ENCODE measurements at regions not wholly inside any gene's neighbourhood (a gene's known extent, or its start where the extent isn't known, plus 50 kb on each side); places are given as distances from the start of the nearest gene placed in this dataset.

DNA sequence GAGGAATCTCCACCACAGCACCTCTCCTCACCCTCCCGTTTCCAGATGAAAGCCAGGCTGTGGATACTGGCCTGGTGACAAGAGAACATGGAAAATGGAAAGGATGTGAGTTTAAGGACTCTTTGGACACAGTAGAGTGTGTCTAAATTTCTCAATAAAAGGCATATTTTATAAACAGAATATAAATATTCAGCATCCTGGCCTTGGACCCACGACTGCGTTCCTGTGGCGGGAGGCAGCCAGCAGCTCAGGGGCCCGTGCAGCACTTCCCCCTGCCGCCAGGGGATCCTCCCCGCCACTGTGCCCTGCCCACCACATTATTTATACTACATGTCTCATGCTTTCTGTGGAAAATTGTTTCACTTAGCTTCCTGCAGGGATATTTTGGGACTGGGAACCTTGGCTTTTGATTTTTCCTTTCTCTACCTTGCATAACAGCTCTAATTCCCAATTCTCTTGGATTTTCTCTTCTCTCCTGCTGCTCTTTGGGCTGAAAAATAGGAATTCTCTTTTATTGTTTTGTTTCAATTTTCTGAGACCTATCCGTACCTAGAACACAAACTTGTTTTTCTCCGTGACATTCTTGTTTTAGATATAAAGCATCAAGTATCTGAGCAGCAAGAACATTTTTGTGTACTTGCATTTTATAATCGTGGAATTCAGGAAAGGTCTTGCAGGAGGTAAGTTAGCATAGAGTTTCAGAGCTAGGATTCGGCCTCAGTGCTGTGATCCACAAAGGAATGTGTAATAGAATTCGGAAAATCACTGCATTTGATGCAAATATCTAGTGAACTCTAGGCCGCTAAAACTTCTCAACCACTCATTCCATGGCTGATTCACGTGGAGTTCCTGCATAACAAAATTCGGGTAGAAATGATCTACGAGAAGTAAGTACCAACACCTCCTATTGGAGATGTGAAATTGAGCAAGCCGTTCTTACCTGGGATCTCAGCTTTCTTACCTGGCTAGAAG, 107.7 kb upstream of the SPATA13 start:
- DNase-seq = no peak

DNA sequence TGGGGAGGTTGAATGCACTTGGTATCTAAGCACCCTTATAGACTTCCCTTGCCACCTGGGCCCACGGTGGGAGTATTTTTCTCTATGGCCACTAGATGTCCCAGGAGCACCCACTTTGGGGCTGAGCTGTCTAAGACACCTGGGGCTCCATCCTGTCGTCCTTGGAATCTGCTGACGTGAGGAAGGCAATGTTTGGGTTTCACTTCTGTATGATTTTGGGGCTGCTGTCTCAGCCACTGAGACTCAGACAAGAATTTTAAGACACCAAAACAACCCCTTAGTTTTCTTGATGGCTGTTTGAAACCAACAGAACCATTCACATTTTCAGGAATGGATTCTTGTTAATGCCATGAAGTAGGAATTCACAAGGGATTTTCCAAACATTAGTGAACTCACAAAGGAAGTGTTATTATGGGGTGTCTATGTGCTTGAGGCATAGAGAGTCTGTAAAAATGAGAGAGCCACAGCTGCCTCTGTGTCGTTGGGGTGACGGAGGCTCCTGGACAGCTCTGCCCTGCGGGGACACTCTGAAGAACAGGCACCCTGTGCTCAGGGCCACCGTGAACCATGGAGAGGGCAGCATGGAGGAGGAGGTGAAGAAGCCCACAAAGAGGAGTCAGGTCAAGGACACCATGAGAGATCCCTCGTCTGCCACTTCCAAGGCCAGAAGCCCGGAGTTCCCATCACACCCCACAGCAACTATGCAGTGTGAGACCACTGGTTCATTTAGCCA, 106.8 kb upstream of the SPATA13 start:
- peak; percentile 15 for DNase-seq

DNA sequence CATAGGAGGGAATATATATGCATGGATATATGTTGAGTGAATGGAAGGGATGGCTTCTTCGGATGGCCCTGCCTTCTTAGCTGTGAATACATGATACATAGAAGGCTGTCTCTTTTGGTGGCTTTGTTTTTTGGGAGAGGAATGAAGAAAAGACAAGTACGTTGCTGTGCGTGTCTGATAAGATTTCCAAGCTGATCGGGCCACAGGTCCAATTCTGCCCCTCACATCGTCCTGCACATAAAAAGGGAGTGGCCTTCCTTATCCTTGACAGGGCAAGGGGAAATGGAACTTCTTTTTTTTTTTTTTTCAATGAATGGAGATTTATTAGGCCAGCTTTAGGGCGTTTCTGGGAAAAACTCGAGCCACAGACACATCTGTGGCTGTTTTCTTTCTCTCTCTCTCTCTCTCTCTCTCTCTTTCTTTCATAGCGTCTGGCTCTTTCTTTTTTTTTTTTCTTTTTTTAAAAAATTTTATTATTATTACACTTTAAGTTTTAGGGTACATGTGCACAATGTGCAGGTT, 103.8 kb upstream of the SPATA13 start:
- no peak for DNase-seq

DNA sequence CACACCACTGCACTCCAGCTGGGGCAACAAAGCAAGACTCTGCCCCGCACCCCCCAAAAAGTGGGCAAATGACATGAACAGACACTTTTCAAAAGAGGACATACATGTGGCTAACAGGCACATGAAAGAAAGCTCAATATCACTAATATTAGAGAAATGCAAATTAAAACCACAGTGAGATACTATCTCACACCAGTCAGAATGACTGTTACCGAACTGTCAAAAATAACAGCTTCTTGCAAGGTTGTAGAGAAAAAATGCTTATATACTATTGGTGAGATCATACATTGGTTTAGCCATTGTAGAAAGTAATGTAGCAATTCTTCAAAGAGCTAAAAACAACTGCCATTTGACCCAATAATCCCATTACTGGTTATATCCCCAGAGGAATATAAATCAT, 99.5 kb upstream of the SPATA13 start:
- no peak for DNase-seq

DNA sequence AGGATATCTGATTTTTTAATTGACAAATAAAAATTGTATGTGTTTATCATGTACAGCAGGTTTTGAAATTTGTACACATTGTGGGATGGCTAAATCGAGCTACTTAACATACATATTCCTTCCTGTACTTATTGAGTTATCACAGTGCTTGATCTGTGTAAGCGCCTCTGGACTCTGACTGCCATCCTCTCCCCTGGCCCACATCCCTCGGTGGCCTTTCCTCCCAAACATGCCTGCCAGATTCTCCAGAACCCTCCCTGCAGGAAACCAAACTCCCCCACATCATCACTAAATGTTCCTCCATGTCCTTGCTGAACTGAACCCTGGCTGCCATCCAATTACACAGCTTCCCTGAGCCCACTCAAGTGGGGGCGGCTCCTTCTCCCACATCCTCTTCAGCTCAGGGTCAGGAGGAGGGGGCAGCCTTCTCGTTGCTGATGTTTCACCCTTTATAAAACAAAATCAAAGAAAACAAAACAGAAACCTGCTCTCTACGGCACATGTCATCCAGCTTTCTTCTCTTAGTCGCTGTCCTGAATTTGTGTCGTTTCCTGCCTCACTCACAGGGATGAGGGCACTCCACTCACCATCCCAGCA, 97.1 kb upstream of the SPATA13 start:
- no peak for DNase-seq

DNA sequence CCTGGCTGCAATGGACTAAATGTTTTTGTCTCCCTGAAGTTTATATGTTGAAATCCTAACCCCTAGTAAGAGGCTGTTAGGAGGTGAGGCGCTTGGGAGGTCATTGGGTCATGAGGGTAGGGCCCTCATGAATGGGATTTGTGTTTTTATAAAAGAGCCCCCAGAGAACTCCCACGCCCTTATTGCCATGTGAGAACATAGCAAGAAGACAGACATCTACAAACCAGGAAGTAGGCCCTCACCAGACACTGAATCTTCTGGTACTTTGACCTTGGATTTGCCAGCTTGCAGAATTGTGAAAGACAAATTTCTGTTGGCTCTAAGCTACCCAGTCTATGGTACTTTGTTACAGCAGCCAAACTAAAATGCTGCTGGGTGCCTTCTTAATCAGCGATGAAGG, 96.1 kb upstream of the SPATA13 start:
- no peak for DNase-seq

DNA sequence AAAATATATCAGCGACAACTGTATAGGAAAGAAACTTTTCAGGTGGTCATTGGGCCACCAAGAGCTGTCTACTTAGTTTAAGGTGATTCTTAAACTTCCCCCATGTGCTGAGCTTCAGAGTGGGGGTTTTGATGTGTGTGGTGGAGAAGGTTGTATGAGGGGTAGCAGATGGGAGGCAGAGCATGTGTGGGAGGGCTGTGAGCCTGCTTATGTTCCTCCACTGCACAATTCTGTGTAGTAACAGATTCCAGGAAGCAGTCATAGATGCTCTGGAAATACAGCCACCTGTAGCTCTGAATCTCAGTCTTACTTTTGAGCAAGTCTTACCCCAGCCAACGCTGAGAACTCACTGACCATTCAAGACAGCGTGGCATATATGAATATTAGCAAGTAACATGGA, 95.3 kb upstream of the SPATA13 start:
- no peak for DNase-seq

DNA sequence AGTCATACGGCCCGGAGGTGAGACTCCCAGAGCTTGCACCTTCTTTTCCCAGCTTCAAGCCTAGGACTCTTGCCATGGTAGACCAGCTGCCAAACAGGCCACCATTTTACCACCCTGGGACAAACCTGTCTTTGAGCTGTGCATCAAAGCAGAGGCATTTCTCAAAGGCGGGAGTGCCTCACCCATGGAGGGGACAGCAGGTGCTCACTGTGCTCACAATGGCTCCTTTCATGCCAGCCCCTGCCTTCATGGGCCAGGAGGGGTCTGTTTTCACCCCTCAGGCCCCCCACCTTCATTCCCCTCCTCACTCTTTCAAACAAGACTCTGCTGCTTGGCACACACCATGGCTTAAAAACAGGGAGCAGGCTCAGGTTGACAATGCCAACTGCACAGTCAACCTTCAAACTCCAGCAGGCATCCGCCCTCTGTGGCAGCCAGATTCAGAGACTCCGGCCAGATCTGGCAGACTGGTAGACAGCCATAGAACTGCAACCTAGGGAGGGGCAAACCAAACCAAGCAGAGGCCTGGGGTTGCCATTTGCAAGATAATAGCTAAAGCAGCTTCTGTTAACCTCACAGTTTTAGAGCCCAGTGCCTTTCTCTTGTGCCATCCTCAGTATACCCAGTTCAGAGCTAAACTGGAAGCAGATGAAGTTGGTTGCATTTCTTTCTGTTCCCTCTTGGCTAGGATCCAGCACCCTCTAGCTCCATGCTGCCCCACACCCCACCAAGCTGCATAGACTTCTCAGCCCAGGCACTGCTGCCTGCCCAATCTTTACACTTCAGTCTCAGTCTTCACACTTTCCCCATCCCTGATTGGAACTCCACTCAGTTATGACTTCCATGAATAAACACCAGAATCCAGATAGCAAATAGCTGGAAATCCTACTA, 93.9 kb upstream of the SPATA13 start:
- no peak for DNase-seq

DNA sequence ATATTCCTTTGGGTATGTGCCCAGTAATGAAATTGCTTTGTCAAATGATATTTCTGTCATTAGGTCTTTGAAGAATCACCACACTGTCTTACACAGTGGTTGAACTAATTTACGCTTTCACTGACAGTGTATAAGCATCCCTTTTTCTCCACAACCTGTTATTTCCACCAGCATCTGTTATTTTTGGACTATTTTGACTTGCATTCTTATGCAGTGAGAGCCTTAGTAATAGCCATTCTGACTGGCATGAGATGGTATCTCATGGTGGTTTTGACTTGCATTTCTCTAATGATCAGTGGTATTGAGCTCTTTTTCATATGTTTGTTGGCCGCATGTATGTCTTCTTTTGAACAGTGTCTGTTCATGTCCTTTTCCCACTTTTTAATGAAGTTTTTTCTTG, 92.0 kb upstream of the SPATA13 start:
- no peak for DNase-seq

DNA sequence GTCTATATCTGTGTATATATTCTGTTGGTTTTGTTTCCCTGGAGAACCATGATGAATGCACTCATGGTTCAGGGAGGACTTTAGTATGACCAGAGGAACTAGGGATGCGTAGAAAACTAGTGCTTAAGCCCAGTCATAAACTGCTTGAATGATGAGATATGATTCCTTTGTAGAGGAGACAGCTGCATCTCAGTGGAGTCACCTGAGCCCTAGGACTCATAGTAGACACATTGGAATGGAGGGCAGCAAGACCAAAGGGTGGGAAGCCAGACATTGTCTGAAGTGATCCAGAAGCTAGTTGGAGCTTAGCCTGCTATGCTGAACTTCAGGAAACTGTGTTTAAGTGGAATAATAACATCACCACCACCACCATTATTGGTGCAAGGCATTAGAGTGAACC, 89.5 kb upstream of the SPATA13 start:
- DNase-seq = no peak

DNA sequence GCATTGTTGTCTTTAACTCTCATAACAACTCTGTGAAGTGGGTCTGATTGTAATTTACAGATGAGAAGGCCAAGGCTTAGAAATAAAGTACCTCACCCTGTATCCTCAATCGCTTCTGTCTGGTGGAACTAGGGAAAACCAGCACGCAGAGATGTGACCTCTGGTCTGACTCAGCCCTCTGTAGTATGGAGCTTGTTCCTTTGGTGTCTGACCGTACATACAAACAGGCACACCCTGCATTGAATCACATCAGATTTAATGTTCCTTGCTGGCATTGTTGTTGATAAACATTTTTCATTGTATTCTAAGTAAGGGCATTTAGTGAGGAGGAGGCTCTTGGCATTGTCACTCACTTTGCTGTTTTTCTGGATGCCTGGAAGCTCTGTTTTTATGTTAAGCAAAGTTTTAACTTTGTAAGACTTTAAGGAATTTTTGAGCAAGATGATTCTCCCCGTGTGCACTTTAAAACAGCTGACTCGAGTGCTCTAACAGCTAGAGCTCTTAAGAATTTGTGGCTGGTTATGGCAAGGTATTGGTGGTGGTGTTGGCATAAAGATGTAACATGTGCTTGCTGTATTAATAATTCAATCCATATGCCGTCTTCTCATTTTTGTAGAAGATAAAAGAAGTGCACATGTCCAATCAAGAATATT, 89.0 kb upstream of the SPATA13 start:
- no peak for DNase-seq

DNA sequence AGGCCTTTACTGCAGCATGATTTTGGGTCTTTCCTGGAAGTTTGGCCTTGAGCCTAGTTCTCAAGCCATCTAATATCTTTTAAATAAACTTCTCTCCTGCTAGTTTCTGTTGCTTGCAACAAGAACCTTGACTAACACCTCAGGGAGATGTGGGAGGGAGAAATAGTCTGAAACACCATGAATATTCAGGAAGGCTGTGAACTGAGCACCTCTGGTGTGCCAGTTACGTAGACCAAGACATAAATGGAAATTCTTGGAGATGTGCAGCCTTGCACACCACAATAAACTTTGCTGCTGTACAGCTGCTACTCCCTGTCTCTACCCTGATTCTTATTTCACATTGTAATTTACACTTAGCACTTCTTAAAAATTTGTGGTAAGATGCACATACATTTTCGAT, 86.9 kb upstream of the SPATA13 start:
- DNase-seq = no peak

DNA sequence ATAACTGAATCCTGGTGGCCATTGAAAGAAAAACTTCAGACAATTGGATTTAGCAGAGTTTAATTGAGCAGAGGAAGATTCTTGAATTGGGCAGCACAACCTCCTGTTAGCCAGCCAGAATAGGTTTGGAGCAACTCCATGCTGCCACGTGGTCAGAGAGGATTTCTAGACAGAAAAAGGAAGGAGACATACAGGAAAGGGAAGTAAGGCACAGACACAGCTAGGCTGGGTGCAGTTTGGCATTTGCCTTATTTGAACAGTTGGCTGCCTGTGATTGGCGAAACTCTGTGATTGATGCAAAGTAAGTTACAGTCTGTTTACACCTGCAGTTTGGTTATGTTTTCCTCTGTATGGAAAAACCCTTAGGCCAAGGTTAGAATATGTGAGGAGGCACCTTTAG, 85.8 kb upstream of the SPATA13 start:
- no peak for DNase-seq

DNA sequence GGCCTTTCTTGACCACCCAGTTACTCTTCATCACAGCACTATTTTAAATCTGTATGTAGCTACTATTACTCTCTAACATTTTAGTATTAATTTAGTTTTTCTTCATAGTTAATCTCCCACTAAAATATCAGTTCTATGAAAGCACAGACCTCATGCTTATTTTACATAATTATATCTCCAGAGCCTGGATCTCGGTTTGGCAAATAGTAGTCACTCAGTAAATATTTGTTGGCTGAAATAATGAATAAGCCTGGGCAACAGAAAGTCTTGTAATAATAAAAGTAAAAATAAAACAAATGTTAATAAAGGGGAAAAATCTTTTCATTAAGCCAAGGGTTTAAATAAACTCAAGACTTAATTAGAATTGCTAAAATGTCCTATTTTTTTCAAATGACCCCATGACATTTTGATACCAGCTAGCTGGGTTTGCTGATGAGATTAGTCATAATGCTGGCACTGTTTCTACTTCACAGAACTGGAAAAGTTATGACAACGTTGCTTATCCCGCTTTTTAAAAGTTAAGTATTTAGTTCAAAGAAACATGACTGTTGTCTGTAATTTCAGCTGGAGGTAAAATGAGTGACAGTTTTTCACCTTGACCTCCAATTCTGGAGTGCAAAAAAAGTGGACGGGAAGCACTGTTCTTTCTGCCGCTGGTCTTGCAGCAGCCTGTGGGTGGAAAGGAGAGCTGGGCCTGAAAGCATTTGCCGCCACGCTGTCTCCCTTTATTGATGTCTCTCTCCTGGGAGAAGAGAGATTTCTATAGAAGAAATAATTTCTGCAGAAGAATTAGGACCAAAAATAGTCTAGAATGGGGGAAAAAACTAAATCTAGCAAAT, 85.2 kb upstream of the SPATA13 start:
- DNase-seq = no peak

DNA sequence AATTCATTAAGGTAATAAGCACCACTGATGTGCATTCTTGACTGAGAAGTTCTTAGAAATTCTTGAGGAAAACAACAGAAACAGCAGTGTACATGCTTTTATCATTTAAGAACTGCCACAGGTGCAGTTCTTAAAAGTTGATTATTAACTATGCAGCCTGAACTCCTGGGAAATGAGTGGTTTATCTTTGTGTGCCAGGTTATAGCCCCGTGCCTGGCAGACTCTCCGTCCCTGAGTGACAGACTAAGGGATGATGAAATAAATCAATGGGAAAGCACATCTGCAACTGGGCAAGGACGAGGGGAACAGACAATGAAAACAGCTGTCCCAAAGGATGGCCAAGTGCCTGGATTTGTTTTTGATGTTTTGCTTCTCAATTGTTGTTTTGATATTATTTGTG, 84.4 kb upstream of the SPATA13 start:
- no peak for DNase-seq

DNA sequence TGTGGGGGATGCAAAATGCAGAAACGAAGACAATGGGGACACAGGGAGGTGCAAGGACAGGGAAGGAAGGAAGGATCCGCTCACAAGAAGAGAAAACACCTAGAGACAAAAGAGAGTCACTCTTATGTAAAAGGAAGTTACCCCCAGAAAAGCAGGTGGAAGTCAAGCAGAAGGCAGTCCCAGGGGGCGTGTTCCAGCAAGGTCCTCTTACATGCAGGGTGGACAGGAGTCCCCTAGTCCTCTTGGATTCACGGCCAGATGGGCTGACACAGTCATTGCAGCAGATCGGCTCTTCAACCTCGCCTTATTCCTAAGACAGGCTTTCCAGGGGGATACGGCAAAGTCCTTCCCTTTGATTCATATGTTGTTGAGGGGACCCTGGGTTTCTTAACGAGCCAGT, 83.9 kb upstream of the SPATA13 start:
- DNase-seq = no peak

DNA sequence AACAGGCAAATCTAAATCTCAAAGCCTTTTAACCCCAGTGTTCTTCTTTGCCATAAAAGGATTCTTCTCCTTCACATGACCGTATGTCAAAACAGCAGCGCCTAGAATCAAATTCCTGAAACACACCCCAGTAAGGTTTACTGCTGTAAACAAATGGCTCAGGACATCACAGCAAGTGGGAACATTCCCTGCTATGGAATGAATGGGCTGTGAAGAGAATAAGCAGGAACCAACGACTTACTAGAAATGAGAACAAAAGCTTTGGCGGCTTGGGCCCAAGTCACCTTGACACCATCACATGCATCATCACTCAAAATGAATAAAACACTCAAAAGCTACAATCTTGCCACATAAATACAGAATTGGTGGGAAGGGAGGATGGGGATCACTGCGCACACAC, 80.4 kb upstream of the SPATA13 start:
- no peak for DNase-seq

DNA sequence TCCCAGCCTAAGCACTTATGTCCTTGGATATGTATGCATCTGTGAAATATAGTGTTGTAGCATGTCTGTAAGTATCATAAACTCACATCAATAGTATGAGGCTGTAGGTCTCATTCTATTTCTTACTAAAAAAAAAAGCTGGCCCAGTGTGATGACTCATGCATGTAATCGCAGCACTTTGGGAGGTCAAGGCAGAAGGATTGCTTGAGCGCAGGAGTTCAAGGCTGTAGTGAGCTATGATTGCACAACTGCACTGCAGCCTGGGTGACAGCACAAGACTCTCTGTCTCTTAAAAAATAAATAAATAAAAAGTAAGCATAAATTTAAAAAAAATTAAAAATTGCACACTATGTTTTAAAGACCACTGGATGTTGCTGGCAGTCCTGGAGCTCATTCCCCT, 79.1 kb upstream of the SPATA13 start:
- no peak for DNase-seq

DNA sequence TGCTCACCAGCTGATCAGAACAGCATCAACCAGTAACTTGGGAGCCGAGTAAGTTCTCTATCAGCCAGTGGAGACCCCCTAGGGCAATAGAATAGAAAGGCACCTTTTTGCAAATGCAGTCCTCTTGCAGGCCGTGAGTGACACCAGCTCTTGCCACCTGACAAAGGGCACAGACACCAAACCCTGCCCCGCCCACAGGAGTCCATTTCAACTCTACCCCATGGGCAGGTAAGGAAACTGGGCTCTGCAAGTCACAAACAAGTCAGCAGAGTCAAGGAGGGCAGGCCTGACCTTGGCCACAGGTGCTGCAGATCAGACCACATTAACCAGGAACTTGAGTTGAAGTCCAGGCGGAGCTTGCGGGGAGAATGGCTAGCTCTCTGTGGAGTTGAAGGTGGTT, 77.4 kb upstream of the SPATA13 start:
- DNase-seq = no peak

DNA sequence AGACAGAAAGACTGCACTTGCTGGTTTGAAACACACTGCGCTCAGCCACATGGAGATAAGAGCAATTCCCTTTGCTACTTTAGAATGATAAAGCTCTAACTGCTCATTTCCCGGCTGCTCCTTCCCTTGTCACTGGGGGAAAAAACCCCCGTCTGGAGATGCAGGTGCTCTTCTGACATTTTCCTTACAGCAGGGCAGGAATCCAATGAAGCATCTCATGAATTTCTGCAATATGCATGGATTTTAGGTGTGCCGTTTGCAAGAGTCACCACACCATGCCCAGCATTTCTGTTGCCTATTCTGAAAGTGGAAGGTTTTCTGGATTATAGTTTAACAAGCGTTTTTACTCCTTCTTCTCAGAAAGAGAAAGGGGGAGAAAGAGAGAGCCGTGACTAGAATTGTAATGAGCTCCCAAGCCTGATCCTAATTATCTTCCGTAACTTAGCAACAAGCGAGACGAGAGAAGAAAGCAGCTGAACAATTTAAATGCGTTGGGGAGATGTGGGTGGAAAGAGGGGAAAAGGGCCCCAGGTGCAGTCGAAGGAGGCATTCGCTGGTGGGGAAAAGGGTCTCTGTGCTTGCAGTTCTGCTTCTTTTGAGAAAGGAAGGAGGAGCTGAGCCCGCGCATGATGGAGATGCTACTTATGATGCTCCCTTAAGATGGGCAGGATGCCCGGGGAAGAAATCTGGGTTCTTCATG, 76.6 kb upstream of the SPATA13 start:
- DNase-seq = no peak
